SK-N-MC (cell line): ENCODE measurements at regions not wholly inside any gene's neighbourhood (a gene's known extent, or its start where the extent isn't known, plus 50 kb on each side); places are given as distances from the start of the nearest gene placed in this dataset.

Experiments
- DNase-seq: peaks from one replicate; pipeline ENCODE4 v3.0.0-alpha.2; 2011; ENCODE audit warnings: low read depth, low spot score
- H3K27ac ChIP-seq: fragments of 200-600 bp; sonication (generic); 2 replicates; pipeline ENCODE4 v1.5.1; 2016; ENCODE audit warnings: mixed run types
- H3K36me3 ChIP-seq: fragments of 200-600 bp; sonication (generic); 2 replicates; pipeline ENCODE4 v1.6.1; 2017; ENCODE audit warnings: antibody characterized with exemption, low read length, mixed read lengths; ENCODE audit not compliant: insufficient read depth
- H3K4me3 ChIP-seq: fragments of 200-600 bp; sonication (generic); 2 replicates; pipeline ENCODE4 v1.5.1; 2016
- H3K9ac ChIP-seq: fragments of 200-600 bp; sonication (generic); 2 replicates; pipeline ENCODE4 v1.8.0; 2017; ENCODE audit warnings: mixed run types, mixed read lengths; ENCODE audit not compliant: insufficient read length
- H3K9me3 ChIP-seq: fragments of 200-600 bp; sonication (generic); 2 replicates; pipeline ENCODE4 v1.6.1; 2017; ENCODE audit warnings: low read depth, mild to moderate bottlenecking, antibody characterized with exemption, low read length, moderate library complexity, mixed read lengths
- EZH2 ChIP-seq: fragments of 200-600 bp; sonication (generic); IDR thresholded peaks from one replicate; pipeline ENCODE4 v1.6.1; 2017; ENCODE audit warnings: antibody characterized with exemption
- FOXP2 ChIP-seq: optimal IDR thresholded peaks from 2 replicates; pipeline ENCODE3; 2011; ENCODE audit warnings: mild to moderate bottlenecking, moderate library complexity; ENCODE audit not compliant: insufficient read depth; ENCODE audit errors: extremely low read length, control extremely low read depth
- POLR2AphosphoS5 ChIP-seq: IDR thresholded peaks from 2 replicates; pipeline ENCODE4 v1.6.1; 2012; ENCODE audit warnings: mild to moderate bottlenecking, low read depth, low read length, borderline replicate concordance

DNA sequence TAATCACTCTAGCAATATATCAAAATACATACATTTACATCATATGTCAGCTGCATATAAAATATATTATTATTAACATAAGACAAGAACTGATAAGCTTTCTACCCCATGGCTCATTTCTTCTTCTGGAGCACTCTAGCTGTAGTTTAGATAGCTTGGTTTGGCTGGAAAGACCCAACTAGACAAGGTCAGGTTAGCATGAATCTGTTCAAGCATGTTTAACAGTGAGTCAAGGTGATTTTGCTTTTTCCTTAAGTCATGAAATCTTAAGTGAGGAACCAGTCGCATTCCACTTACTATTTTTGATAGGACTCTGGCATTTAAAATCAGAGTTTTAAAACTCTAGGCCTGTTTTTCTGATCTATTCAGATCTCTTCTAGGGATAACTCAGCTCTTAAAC is 157.0 kb upstream of the PDGFD start:
- Histone ChIP-seq H3K36me3 (no peaks in the 10 kb centered on the region), H3K9me3 (no peaks in the 10 kb centered on the region), H3K27ac (no peak overlapping the region), H3K4me3 (no peak overlapping the region), H3K9ac (no peak overlapping the region)
- DNase-seq: no peak
- no peak for TF ChIP-seq FOXP2
- TF ChIP-seq POLR2AphosphoS5: no peak
- no peak for TF ChIP-seq EZH2

DNA sequence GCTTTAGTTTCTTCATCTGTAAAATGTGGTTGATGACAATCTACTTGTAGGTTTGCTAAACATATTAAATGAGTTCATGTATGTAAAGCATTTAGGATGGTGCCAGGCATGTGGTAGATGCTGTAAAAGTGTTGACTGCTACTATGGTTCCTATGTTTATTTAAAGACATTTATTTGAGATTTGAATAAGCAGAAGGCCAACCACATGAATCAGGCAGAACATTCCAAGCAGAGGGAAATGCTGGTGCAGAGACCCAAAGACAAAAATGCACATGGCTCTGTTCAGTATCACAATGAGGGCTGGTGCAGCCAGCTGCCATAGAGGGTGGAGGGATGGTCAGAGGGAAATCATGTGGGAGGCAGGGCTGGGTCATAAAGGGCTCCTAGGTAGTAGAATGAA is 156.2 kb upstream of the PDGFD start:
- Histone ChIP-seq H3K9ac (no peak overlapping the region), H3K9me3 (no peaks in the 10 kb centered on the region), H3K4me3 (no peak overlapping the region), H3K27ac (no peak overlapping the region), H3K36me3 (no peaks in the 10 kb centered on the region)
- TF ChIP-seq POLR2AphosphoS5: no peak
- TF ChIP-seq FOXP2: no peak
- no peak for TF ChIP-seq EZH2
- DNase-seq: no peak

DNA sequence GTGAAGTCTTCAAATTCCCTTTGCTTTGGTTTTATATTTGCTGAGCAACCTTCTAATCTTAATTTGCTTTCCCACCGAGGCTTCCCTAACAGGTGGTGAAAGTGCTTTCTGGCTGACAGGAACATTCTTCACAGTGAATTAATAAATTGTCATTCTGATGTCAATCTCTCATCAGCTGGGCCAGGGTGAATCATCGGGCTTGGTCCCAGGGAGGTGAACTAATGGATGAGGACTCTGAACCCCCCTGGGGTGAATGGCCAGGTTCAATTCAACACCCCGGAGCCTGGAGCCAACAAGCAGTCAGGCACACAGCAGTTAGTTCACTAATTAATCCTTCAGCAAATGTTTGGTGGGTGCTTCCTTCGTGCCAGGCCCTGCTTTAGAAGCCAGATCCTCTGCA is 155.4 kb upstream of the PDGFD start:
- Histone ChIP-seq H3K36me3 (no peaks in the 10 kb centered on the region), H3K9me3 (no peaks in the 10 kb centered on the region), H3K4me3 (no peak overlapping the region), H3K9ac (no peak overlapping the region), H3K27ac (no peak overlapping the region)
- no peak for DNase-seq
- TF ChIP-seq FOXP2 (no peak), POLR2AphosphoS5 (no peak), EZH2 (no peak)

DNA sequence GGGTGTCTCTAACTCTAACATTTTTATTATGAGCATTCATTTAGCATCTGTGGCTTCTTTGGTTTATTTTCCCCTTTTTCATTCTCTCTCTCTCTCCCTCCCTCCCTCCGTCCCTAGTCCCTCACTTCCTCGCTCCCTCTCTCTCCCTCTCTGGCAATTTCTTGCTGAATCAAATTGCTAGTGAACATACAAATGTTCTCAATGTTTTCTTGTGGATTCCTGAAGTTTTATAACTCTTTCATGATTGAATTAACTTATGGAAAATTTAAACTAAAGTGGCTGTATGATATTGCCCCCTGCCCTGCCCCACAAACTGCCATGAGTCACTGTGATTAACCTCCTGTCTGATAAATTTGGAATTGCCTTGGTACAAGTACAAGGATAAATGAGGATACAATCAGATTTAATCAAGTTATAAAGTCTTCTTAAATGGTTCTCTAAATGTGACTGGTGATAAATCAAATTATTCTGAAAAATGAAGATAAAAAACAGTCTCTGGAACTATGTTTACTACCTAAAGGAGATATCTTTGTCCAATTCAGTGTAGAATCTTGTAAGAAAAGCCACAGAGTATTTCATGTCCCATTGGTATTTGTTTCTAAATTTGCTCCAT is 143.0 kb upstream of the PDGFD start:
- H3K9me3 ChIP-seq: no peaks in the 10 kb centered on the region
- TF ChIP-seq POLR2AphosphoS5: no peak
- TF ChIP-seq FOXP2: no peak
- no peak for TF ChIP-seq EZH2
- no peak overlapping the region for H3K9ac ChIP-seq
- no peaks in the 10 kb centered on the region for H3K36me3 ChIP-seq
- DNase-seq: no peak
- H3K27ac ChIP-seq: peak overlapping the region; percentile 78
- peak overlapping the region; percentile 16 for H3K4me3 ChIP-seq

DNA sequence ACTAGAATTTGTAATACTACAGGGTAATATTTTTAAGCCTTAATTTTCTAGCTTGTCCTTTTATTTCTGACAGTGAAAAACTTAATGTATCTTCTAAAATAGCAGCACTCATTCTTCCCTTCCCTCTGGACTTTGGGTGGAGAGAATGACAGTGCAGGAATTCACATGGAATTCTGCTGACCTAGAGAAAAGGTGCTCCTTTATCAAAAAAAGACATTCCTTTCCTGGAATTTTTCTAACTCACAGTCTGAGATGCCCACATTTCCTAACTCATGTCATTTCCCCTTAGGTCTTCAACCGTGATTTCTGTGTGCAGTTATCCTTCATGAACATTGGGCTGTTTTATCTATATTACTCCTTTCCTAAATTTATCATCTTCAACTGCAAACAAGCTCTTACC is 137.8 kb upstream of the PDGFD start:
- no peak for DNase-seq
- TF ChIP-seq POLR2AphosphoS5 (no peak), FOXP2 (no peak), EZH2 (no peak)
- no peak overlapping the region for H3K27ac ChIP-seq
- H3K36me3 ChIP-seq: no peaks in the 10 kb centered on the region
- no peak overlapping the region for H3K4me3 ChIP-seq
- no peak overlapping the region for H3K9ac ChIP-seq
- H3K9me3 ChIP-seq: no peaks in the 10 kb centered on the region

DNA sequence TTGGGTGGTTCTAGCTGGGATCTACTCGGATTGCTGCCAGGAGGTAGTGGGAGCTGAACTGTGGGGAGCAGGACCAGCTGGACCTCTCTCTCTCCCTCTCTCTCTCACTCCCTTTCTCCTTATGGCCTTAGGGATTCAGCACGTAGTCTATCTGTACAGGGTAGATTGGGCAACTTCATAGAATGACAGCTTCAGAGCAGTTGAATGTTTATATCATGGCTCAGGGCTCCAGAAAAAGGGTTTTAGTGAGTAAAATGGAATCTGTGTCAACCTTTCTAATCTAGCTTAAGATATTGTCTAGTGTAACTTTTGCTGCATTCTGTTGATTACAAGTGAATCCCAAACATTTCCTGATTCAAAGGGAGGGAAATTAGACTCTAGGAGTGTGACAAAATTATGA is 127.7 kb upstream of the PDGFD start:
- no peaks in the 10 kb centered on the region for H3K9me3 ChIP-seq
- TF ChIP-seq POLR2AphosphoS5 (no peak), FOXP2 (no peak), EZH2 (no peak)
- H3K27ac ChIP-seq: no peak overlapping the region
- H3K4me3 ChIP-seq: no peak overlapping the region
- DNase-seq: no peak
- no peaks in the 10 kb centered on the region for H3K36me3 ChIP-seq
- H3K9ac ChIP-seq: no peak overlapping the region

DNA sequence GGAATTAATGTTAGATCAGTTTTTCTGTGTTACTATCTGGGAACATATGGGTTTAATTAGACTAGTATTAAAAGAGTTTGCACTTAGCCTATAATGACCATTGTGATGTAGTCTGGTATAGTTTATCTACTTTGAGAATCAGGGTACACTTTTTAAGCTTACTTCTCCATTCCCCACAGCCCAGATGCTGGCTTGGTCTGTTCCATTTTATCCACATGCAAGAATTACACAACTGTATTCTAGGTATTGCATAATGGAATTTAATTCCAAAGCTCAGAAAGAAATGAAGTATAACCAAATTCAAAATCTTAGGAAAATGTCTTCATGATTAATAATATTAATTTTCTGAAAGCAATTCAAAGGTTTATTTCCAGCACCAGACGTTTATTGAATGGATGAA is 122.2 kb upstream of the PDGFD start:
- Histone ChIP-seq H3K9me3 (0 out of 2 replicates have a peak, but pooled peaks cover 3% of the 10 kb centered on the region), H3K27ac (no peak overlapping the region), H3K36me3 (no peaks in the 10 kb centered on the region), H3K4me3 (no peak overlapping the region), H3K9ac (no peak overlapping the region)
- DNase-seq: no peak
- TF ChIP-seq POLR2AphosphoS5: no peak
- TF ChIP-seq FOXP2: no peak
- TF ChIP-seq EZH2: no peak

DNA sequence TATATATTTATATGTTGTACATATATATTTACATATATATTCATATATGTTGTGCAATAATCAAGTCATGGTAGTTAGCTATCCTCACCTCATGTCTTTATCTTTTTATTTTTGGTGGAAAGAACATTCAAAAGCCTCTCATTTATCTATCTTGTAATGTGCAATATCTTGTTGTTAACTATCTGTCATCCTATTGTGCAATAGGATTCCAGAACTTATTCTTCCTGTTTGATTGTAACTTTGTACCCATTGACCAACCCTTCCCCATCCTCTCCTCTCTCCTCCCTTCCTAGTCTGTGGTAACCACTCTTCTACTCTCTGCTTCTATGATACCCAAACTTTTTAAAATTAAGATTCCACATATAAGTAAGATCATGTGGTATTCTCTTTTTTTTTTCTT is 115.6 kb upstream of the PDGFD start:
- Histone ChIP-seq H3K36me3 (no peaks in the 10 kb centered on the region), H3K9me3 (0 out of 2 replicates have a peak, but pooled peaks cover 3% of the 10 kb centered on the region), H3K27ac (no peak overlapping the region), H3K4me3 (no peak overlapping the region), H3K9ac (no peak overlapping the region)
- no peak for DNase-seq
- TF ChIP-seq POLR2AphosphoS5: no peak
- no peak for TF ChIP-seq FOXP2

DNA sequence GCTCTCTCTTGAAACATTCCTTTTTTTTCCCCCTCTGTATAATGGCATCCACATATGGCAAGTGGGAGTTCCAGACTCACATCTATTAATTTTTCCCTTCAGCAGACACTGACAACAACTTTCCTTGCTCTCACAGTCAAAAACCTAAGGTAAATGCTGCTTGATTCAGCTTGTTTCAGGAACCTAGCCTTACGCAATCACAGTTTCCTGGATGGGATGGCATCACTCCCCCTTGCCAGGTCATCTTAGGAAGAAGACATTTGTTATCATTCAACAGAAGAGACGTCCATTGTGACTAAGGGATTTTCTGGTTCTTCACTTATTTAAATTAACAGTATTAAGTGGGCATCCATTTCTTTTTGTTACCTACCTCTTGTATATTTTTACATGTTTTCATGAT is 112.0 kb upstream of the PDGFD start:
- TF ChIP-seq POLR2AphosphoS5 (no peak), FOXP2 (no peak), EZH2 (no peak)
- Histone ChIP-seq H3K9ac (no peak overlapping the region), H3K27ac (no peak overlapping the region), H3K36me3 (no peaks in the 10 kb centered on the region), H3K9me3 (no peaks in the 10 kb centered on the region; the same call in 1 of the 2 replicates), H3K4me3 (no peak overlapping the region)
- DNase-seq: no peak
